Left lung (tissue), 4 donors: ENCODE measurements at regions not wholly inside any gene's neighbourhood (a gene's known extent, or its start where the extent isn't known, plus 50 kb on each side); places are given as distances from the start of the nearest gene placed in this dataset.

Experiments
- ATAC-seq: fragments of 200-7000 bp; cut with Tn5 transposase; one replicate; pipeline ENCODE4 v1.9.1; 2020; ENCODE audit warnings: moderate library complexity
- DNase-seq, 4 donors: peaks; one replicate each; pipeline ENCODE4 v3.0.0-alpha.2; 2013 to 2020
- H3K27ac ChIP-seq, 2 donors: fragments of 200-600 bp; sonication (generic) in 1 of 2; one replicate each; pipeline versions ENCODE4 v1.5.0 to v1.8.0; 2020 to 2021
- H3K27me3 ChIP-seq, 2 donors: fragments of 200-600 bp; sonication (generic) in 1 of 2; one replicate each; pipeline versions ENCODE4 v1.5.0 to v1.8.0; 2020 to 2021
- H3K36me3 ChIP-seq, 2 donors: fragments of 200-600 bp; sonication (generic) in 1 of 2; one replicate each; pipeline versions ENCODE4 v1.5.0 to v1.8.0; 2020 to 2021
- H3K4me1 ChIP-seq, 2 donors: fragments of 200-600 bp; one replicate each; pipeline ENCODE4 v1.8.0; 2021
- H3K4me3 ChIP-seq, 2 donors: fragments of 200-600 bp; sonication (generic) in 1 of 2; one replicate each; pipeline versions ENCODE4 v1.5.0 to v1.8.0; 2020 to 2021; ENCODE audit warnings: mild to moderate bottlenecking in 1 of 2
- H3K9me3 ChIP-seq, 2 donors: fragments of 200-600 bp; sonication (generic) in 1 of 2; one replicate each; pipeline versions ENCODE4 v1.5.0 to v1.8.0; 2020 to 2021
- intact Hi-C, 2 donors: fragments of 100-400 bp; cut with DNase I; formaldehyde crosslinking; loops; one replicate each; pipeline versions ENCODE4 v1.11.2 to v1.14.2; 2022
- TF ChIP-seq, protein P1 (sequence below), 2 donors: fragments of 200-600 bp; sonication (generic) in 1 of 2; IDR thresholded peaks; one replicate each; pipeline versions ENCODE4 v1.5.0 to v1.8.0; 2021; ENCODE audit warnings: antibody characterized with exemption in 2 of 2
- donor health status: DM: no; HTN: yes; CAD: no.
- donor health status: DM: no; HTN: no; CAD: no.

DNA sequence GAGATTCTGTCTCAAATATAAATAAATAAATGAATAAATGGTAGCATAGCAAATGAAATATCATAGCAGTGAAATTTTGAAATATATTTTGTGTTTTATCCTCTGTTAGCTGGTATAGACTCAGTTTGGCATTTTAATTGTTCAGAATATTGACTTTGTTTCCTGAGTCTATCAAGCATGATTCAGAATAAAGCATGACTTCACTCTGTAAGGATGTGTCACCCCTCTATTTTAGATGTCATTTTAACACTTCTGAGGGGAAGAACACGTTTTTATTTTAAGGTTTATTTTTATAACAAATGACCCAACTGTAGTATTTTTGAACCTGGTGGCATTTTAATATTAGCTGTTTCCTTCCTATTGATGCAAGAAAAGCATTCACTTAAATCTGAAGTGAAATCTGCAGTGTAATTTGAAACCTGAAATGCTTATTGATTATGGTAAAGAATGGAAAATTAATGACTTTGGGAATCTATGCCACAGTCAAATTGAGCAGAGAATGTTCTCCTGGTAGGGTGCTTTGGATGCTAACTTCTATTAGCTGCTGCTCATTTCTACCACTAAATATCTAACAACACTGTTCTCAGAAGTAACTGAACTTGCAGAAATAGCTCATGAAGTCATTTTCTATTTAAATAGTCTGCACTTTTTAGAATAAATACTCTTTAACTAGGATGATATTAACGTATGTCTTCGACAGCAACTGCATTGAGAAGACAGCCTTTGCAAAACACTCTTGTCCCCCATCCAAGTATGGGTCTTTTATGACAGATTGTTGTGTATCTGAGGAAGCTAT is 114.2 kb downstream of the SOX4 start:
- TF ChIP-seq, protein P1, sequence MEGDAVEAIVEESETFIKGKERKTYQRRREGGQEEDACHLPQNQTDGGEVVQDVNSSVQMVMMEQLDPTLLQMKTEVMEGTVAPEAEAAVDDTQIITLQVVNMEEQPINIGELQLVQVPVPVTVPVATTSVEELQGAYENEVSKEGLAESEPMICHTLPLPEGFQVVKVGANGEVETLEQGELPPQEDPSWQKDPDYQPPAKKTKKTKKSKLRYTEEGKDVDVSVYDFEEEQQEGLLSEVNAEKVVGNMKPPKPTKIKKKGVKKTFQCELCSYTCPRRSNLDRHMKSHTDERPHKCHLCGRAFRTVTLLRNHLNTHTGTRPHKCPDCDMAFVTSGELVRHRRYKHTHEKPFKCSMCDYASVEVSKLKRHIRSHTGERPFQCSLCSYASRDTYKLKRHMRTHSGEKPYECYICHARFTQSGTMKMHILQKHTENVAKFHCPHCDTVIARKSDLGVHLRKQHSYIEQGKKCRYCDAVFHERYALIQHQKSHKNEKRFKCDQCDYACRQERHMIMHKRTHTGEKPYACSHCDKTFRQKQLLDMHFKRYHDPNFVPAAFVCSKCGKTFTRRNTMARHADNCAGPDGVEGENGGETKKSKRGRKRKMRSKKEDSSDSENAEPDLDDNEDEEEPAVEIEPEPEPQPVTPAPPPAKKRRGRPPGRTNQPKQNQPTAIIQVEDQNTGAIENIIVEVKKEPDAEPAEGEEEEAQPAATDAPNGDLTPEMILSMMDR (IDR thresholded peaks at IDR 0.05), result no peak
- H3K4me3 ChIP-seq, result no peak overlapping the region
- no peak overlapping the region for H3K27ac ChIP-seq
- H3K4me1 ChIP-seq, result no peaks in the 10 kb centered on the region
- intact Hi-C loops, result no loop called here
- no peaks in the 10 kb centered on the region for H3K9me3 ChIP-seq
- no peaks in the 10 kb centered on the region for H3K36me3 ChIP-seq
- DNase-seq (peak in 1 of 4 donors; percentile 33), ATAC-seq (no peak)
- no peaks in the 10 kb centered on the region for H3K27me3 ChIP-seq

DNA sequence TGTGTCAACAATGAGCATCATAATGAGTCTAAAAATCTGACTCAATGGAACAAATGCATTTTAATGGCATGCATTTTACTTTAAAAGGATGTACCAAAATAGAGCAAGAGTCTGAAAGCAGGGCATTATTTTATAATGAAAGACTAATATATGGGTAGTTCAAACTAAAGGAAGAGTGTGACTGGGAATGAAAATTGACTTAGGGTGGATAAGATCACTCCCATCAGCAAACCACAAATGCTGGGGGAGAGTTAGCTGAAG is 114.7 kb downstream of the SOX4 start:
- intact Hi-C loops, result no loop called here
- TF ChIP-seq, protein P1 (IDR thresholded peaks at IDR 0.05), result no peak
- Histone ChIP-seq H3K4me3 (no peak overlapping the region), H3K4me1 (no peaks in the 10 kb centered on the region), H3K27me3 (no peaks in the 10 kb centered on the region), H3K9me3 (no peaks in the 10 kb centered on the region), H3K36me3 (no peaks in the 10 kb centered on the region), H3K27ac (no peak overlapping the region)
- DNase-seq (no peak), ATAC-seq (no peak)

DNA sequence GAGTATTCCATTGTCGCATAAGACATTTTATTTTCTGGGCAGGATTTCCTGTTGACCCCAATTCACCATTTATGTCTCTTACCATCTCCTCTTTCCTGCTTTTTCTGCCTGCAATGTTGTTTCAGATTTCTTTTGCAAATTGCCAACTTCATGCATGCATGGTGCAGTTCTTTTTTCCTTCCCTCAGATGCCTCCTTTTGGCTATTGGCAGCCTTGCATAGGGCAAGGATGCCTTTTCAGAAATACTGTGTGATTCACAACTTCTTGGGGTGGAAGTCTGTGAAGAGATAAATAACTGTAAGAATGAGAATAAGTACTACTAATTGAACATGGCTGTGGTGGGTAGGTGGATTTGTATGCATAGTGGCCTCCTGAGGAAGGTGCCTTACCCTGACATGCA is 116.7 kb downstream of the SOX4 start:
- TF ChIP-seq, protein P1 (IDR thresholded peaks at IDR 0.05), result no peak
- ATAC-seq (no peak), DNase-seq (no peak)
- Histone ChIP-seq H3K27ac (no peak overlapping the region), H3K4me1 (peaks cover 0 to 5% of the 10 kb centered on the region in 2 donors), H3K36me3 (no peaks in the 10 kb centered on the region), H3K27me3 (no peaks in the 10 kb centered on the region), H3K9me3 (no peaks in the 10 kb centered on the region), H3K4me3 (no peak overlapping the region)
- intact Hi-C loops, result no loop called here

DNA sequence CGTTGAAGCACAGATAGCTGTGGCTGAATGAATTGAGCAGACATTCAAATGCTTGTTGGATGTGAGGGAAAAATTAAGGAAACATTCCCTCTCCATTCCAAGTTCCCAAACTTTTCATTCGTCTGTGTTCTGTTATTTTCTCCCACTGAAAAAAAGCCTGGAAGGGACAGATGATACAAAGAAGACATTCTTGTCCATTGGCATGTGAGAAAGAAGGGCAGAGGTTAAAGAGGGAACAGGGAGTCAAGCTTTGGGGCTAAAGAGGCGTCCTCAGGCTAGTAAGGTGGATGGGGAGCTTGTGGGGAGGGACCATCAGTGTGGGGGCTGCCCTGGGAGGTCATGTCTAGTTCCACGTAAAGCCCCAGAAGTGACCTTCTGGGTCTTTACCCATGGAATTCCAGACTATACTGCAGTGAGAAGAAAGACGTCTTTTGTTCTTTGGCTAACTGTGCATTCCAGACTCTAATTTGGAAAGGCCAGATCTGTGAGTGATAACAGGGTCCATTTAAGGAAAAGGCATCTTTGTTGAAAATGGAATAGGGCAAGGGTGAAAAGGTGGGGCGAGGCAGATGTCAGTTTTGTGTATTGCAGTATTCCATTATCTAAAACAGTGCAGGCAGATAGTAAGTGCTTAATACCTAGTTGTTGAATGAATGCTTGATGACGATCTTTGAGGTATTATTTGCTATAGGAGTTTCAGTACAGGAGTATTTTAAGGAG is 117.5 kb downstream of the SOX4 start:
- Histone ChIP-seq H3K4me3 (no peak overlapping the region), H3K9me3 (no peaks in the 10 kb centered on the region), H3K36me3 (no peaks in the 10 kb centered on the region), H3K27me3 (no peaks in the 10 kb centered on the region), H3K27ac (no peak overlapping the region), H3K4me1 (peaks cover 0 to 5% of the 10 kb centered on the region in 2 donors)
- ATAC-seq, result no peak
- intact Hi-C loops, result no loop called here
- DNase-seq, result no peak
- TF ChIP-seq, protein P1 (IDR thresholded peaks at IDR 0.05), result no peak

DNA sequence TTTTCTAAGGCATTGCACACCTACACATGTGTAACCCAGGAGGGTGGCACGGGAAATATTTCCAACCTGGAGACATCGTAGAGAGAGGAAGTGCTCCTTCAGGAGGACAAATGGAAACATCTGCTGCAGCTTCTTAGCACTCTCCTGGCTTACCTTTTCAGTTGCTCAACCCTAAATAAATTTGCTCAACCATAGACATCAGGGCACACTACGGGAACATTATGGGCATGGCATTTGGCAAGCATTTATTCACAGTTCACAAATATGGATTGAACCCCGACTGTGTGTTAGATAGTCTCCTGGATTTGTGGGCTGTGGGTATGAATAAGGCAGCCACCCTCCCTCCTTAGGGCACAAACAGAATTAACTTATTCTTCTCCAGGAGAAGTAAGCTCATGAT is 118.7 kb downstream of the SOX4 start:
- DNase-seq (no peak), ATAC-seq (no peak)
- no peaks in the 10 kb centered on the region for H3K27me3 ChIP-seq
- intact Hi-C loops, result no loop called here
- H3K4me1 ChIP-seq, result peaks cover 0 to 5% of the 10 kb centered on the region in 2 donors
- no peaks in the 10 kb centered on the region for H3K9me3 ChIP-seq
- TF ChIP-seq, protein P1 (IDR thresholded peaks at IDR 0.05), result no peak
- no peak overlapping the region for H3K27ac ChIP-seq
- no peaks in the 10 kb centered on the region for H3K36me3 ChIP-seq
- H3K4me3 ChIP-seq, result no peak overlapping the region
